Calu3 (cell line): ENCODE measurements at regions not wholly inside any gene's neighbourhood (a gene's known extent, or its start where the extent isn't known, plus 50 kb on each side); places are given as distances from the start of the nearest gene placed in this dataset.

Source experiments
- BruUV-seq: library from RNA; stranded (reverse); fragments of 400-500 nt; replicated peaks from 2 replicates; lab custom pipeline; 2021; lab: Mats Ljungman, UMichigan
- CTCF ChIA-PET: fragments of 300-600 bp; sonication (Branson Sonifier 250); formaldehyde crosslinking; loops from one replicate; lab custom pipeline; 2022; ENCODE audit warnings: antibody characterized with exemption; lab: Charles Lee
- DNase-seq: peaks from one replicate; pipeline ENCODE4 v3.0.0; 2022
- H3K27ac Mint-ChIP-seq: one replicate; pipeline ENCODE4 v1.8.0; 2022; ENCODE audit warnings: mixed read lengths; ENCODE audit not compliant: unreplicated experiment
- H3K27me3 Mint-ChIP-seq: one replicate; pipeline ENCODE4 v1.8.0; 2022; ENCODE audit warnings: mixed read lengths; ENCODE audit not compliant: unreplicated experiment
- H3K36me3 Mint-ChIP-seq: one replicate; pipeline ENCODE4 v1.8.0; 2022; ENCODE audit warnings: mild to moderate bottlenecking, moderate library complexity, mixed read lengths; ENCODE audit not compliant: insufficient read depth, unreplicated experiment
- H3K4me1 Mint-ChIP-seq: one replicate; pipeline ENCODE4 v1.8.0; 2022; ENCODE audit warnings: mild to moderate bottlenecking, low read depth, mixed read lengths; ENCODE audit not compliant: unreplicated experiment
- H3K4me3 Mint-ChIP-seq: one replicate; pipeline ENCODE4 v1.8.0; 2022; ENCODE audit warnings: mild to moderate bottlenecking, low read depth, moderate library complexity, mixed read lengths; ENCODE audit not compliant: unreplicated experiment
- H3K9me3 Mint-ChIP-seq: one replicate; pipeline ENCODE4 v1.8.0; 2022; ENCODE audit warnings: low read depth, mixed read lengths; ENCODE audit not compliant: unreplicated experiment
- intact Hi-C: fragments of 100-400 bp; cut with micrococcal nuclease; formaldehyde crosslinking; loops from one replicate; pipeline ENCODE4 v1.10.0; 2022; ENCODE audit not compliant: unreplicated experiment
- TF ChIP-seq, protein P1 (sequence below): fragments of 200-600 bp; IDR thresholded peaks from one replicate; pipeline ENCODE4 v1.8.0; 2022; ENCODE audit warnings: antibody characterized with exemption; ENCODE audit not compliant: unreplicated experiment

GRCh38 chr3:86230762-86231161 lies 760.2 kb downstream of the VGLL3 start:
- TF ChIP-seq, protein P1, sequence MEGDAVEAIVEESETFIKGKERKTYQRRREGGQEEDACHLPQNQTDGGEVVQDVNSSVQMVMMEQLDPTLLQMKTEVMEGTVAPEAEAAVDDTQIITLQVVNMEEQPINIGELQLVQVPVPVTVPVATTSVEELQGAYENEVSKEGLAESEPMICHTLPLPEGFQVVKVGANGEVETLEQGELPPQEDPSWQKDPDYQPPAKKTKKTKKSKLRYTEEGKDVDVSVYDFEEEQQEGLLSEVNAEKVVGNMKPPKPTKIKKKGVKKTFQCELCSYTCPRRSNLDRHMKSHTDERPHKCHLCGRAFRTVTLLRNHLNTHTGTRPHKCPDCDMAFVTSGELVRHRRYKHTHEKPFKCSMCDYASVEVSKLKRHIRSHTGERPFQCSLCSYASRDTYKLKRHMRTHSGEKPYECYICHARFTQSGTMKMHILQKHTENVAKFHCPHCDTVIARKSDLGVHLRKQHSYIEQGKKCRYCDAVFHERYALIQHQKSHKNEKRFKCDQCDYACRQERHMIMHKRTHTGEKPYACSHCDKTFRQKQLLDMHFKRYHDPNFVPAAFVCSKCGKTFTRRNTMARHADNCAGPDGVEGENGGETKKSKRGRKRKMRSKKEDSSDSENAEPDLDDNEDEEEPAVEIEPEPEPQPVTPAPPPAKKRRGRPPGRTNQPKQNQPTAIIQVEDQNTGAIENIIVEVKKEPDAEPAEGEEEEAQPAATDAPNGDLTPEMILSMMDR, result no peak
- intact Hi-C loops, result loop anchor here (10.0 kb wide), 1 partner anchor 56 kb away; no protein-coding TSS in a partner anchor
- Mint-ChIP-seq H3K27me3 (no peaks in the 10 kb centered on the region), H3K27ac (no peak overlapping the region), H3K9me3 (no peaks in the 10 kb centered on the region), H3K4me1 (no peaks in the 10 kb centered on the region), H3K4me3 (no peak overlapping the region), H3K36me3 (no peaks in the 10 kb centered on the region)
- CTCF ChIA-PET, result no interaction called here
- no peak for DNase-seq
- no TSS peak for BruUV-seq

- DNase-seq, result no peak
- Mint-ChIP-seq H3K27me3 (no peaks in the 10 kb centered on the region), H3K4me3 (no peak overlapping the region), H3K4me1 (no peaks in the 10 kb centered on the region), H3K36me3 (no peaks in the 10 kb centered on the region), H3K9me3 (no peaks in the 10 kb centered on the region), H3K27ac (no peak overlapping the region)
- intact Hi-C loops, result loop anchor here (10.0 kb wide), 1 partner anchor 55 kb away; no protein-coding TSS in a partner anchor
- CTCF ChIA-PET, result no interaction called here
- BruUV-seq, result no TSS peak
- TF ChIP-seq, protein P1, result no peak
These were observed 761.2 kb downstream of the VGLL3 start for GRCh38 chr3:86229775-86230094.

GRCh38 chr3:86229086-86229774 lies 761.7 kb downstream of the VGLL3 start:
- no peaks in the 10 kb centered on the region for H3K27me3 Mint-ChIP-seq
- intact Hi-C loops, result no loop called here
- TF ChIP-seq, protein P1, result no peak
- DNase-seq, result no peak
- H3K4me3 Mint-ChIP-seq, result no peak overlapping the region
- H3K36me3 Mint-ChIP-seq, result no peaks in the 10 kb centered on the region
- H3K9me3 Mint-ChIP-seq, result no peaks in the 10 kb centered on the region
- CTCF ChIA-PET, result no interaction called here
- BruUV-seq, result no TSS peak
- H3K27ac Mint-ChIP-seq, result no peak overlapping the region
- H3K4me1 Mint-ChIP-seq, result no peaks in the 10 kb centered on the region

DNA sequence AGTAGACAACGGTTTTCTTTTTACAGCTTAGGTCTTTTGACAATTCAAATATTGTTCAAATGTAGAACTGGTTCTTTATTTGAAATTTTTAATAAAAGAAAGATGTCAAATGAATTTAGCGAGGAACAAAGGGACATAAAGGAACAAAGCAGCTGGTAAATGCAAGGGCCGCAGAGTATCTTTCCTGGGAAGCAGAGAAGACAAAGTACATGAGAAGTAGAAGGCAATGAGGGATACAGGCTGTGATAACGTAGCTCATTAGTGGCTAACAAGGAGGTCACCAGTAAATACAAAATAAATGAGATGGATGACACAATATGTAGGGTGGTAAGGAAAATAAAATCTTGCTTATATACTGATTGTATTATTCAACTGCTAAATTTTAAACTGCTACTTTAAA lies 762.8 kb downstream of the VGLL3 start:
- TF ChIP-seq, protein P1, result no peak
- no TSS peak for BruUV-seq
- Mint-ChIP-seq H3K27ac (no peak overlapping the region), H3K27me3 (no peaks in the 10 kb centered on the region), H3K4me3 (no peak overlapping the region), H3K36me3 (no peaks in the 10 kb centered on the region), H3K9me3 (no peaks in the 10 kb centered on the region), H3K4me1 (no peaks in the 10 kb centered on the region)
- intact Hi-C loops, result no loop called here
- DNase-seq, result no peak
- CTCF ChIA-PET, result no interaction called here
